ENCODE measurements at regions not wholly inside any gene's neighbourhood (a gene's known extent, or its start where the extent isn't known, plus 50 kb on each side); places are given as distances from the start of the nearest gene placed in this dataset.

- Histone ChIP-seq H3K79me2 (ENCODE audit: control insufficient read depth, insufficient read depth, low read length) (no peaks in the 10 kb centered on the region), H3K27ac (ENCODE audit: control insufficient read depth, insufficient read depth) (no peak overlapping the region), H3K27me3 (replicated peaks in 1 of 2; ENCODE audit: control insufficient read depth in 2 of 2, insufficient read depth in 2 of 2, low read length in 1 of 2) (no peaks in the 10 kb centered on the region), H4K20me1 (ENCODE audit: control insufficient read depth, insufficient read depth) (no peaks in the 10 kb centered on the region; the same call in 1 of the 2 replicates), H3K4me2 (ENCODE audit: control insufficient read depth, insufficient read depth) (no peak overlapping the region), H3K4me1 (ENCODE audit: control insufficient read depth, insufficient read depth, low read length) (no peaks in the 10 kb centered on the region), H3K9me3 (replicated peaks; ENCODE audit: control insufficient read depth, insufficient read depth, low read length) (no peaks in the 10 kb centered on the region), H2AFZ (ENCODE audit: control insufficient read depth, low read depth, low read length) (no peak overlapping the region), H3K9ac (ENCODE audit: control insufficient read depth, insufficient read depth, low read length) (no peak overlapping the region), H3K36me3 (ENCODE audit: control insufficient read depth in 2 of 2, insufficient read depth in 2 of 2, low read length in 1 of 2) (no peaks in the 10 kb centered on the region), H3K4me3 (no peak overlapping the region)
- CTCF ChIA-PET = no interaction called here
- 68% methylated on average over 3 of the region's 3 CpGs for WGBS (ENCODE audit: insufficient coverage, insufficient replicate concordance, low lambda C conversion rate, missing lambda C conversion rate)
- POLR2A ChIA-PET = no interaction called here
- BruUV-seq (replicated peaks) = no TSS peak
- RAD21 ChIA-PET (ENCODE audit: unreplicated experiment) = no interaction called here
- TF ChIP-seq ZNF274 (IDR thresholded peaks at IDR 0.05; ENCODE audit: insufficient read depth, insufficient read length) (no peak), RUNX3 (IDR thresholded peaks at IDR 0.05; ENCODE audit: low read length) (peak; percentile 33; the same call in 1 of the 2 replicates)
- peak; percentile 82 for ATAC-seq
- FAIRE-seq = no peak
- intact Hi-C loops (cut with micrococcal nuclease; ENCODE audit: unreplicated experiment) (no loop called here), in situ Hi-C loops (cut with MboI) (no loop called here)
- no peak for DNase-seq (ENCODE audit: low read depth, low spot score)
- SMC1A ChIA-PET (ENCODE audit: uncharacterized antibody, unreplicated experiment) = no interaction called here
Observed at GRCh38 chr1:50289495-50289894, 133.7 kb downstream of the DMRTA2 start.

GRCh38 chr1:50285994-50286393 lies 137.2 kb downstream of the DMRTA2 start:
- H4K20me1 ChIP-seq (ENCODE audit: control insufficient read depth, insufficient read depth) = no peaks in the 10 kb centered on the region; the same call in 1 of the 2 replicates
- in situ Hi-C loops (cut with MboI) = no loop called here
- H2AFZ ChIP-seq (ENCODE audit: control insufficient read depth, low read depth, low read length) = no peak overlapping the region
- RAD21 ChIA-PET (ENCODE audit: unreplicated experiment) = no interaction called here
- POLR2A ChIA-PET = no interaction called here
- no peak overlapping the region for H3K9ac ChIP-seq (ENCODE audit: control insufficient read depth, insufficient read depth, low read length)
- H3K27me3 ChIP-seq (replicated peaks in 1 of 2; ENCODE audit: control insufficient read depth in 2 of 2, insufficient read depth in 2 of 2, low read length in 1 of 2) = no peaks in the 10 kb centered on the region
- ATAC-seq (no peak), FAIRE-seq (no peak), DNase-seq (ENCODE audit: low read depth, low spot score) (no peak)
- SMC1A ChIA-PET (ENCODE audit: uncharacterized antibody, unreplicated experiment) = no interaction called here
- H3K4me3 ChIP-seq = no peak overlapping the region
- intact Hi-C loops (cut with micrococcal nuclease; ENCODE audit: unreplicated experiment) = no loop called here
- H3K4me2 ChIP-seq (ENCODE audit: control insufficient read depth, insufficient read depth) = no peak overlapping the region
- no TSS peak for BruUV-seq (replicated peaks)
- H3K79me2 ChIP-seq (ENCODE audit: control insufficient read depth, insufficient read depth, low read length) = no peaks in the 10 kb centered on the region
- CTCF ChIA-PET = no interaction called here
- no peaks in the 10 kb centered on the region for H3K36me3 ChIP-seq (ENCODE audit: control insufficient read depth in 2 of 2, insufficient read depth in 2 of 2, low read length in 1 of 2)
- 62% methylated on average over 4 of the region's 4 CpGs for WGBS (ENCODE audit: insufficient coverage, insufficient replicate concordance, low lambda C conversion rate, missing lambda C conversion rate)
- H3K9me3 ChIP-seq (replicated peaks; ENCODE audit: control insufficient read depth, insufficient read depth, low read length) = no peaks in the 10 kb centered on the region
- H3K4me1 ChIP-seq (ENCODE audit: control insufficient read depth, insufficient read depth, low read length) = no peaks in the 10 kb centered on the region
- H3K27ac ChIP-seq (ENCODE audit: control insufficient read depth, insufficient read depth) = no peak overlapping the region
- TF ChIP-seq SMARCA5 (IDR thresholded peaks at IDR 0.05) = no peak
- no peak for TF ChIP-seq MTA2 (IDR thresholded peaks at IDR 0.05; ENCODE audit: low read depth)
- no peak for TF ChIP-seq ZNF687 (IDR thresholded peaks at IDR 0.05)
- TF ChIP-seq CREM (IDR thresholded peaks at IDR 0.05; ENCODE audit: low read depth) = no peak
- TF ChIP-seq YBX1 (IDR thresholded peaks at IDR 0.05) = no peak
- TF ChIP-seq MLLT1 (IDR thresholded peaks at IDR 0.05) = no peak
- TF ChIP-seq RCOR1 (conservative IDR thresholded peaks at IDR 0.05; ENCODE audit: low read depth, low read length) = no peak
- TF ChIP-seq IRF5 (IDR thresholded peaks at IDR 0.05; ENCODE audit: borderline replicate concordance) = no peak
- TF ChIP-seq STAT1 (conservative IDR thresholded peaks at IDR 0.05) = no peak
- no peak for TF ChIP-seq TARDBP (IDR thresholded peaks at IDR 0.05; ENCODE audit: borderline replicate concordance)

Measured in GM12878 (cell line).